Endothelial cell of umbilical vein (primary cell): ENCODE measurements at regions not wholly inside any gene's neighbourhood (a gene's known extent, or its start where the extent isn't known, plus 50 kb on each side); places are given as distances from the start of the nearest gene placed in this dataset.

ENCODE experiments used
- CTCF ChIP-seq, 2 donors: IDR thresholded peaks; 1 replicate in 1 of 2; 2 replicates in 1 of 2; pipeline ENCODE4 v1.5.1; 2011; ENCODE audit warnings: low read length in 2 of 2, mild to moderate bottlenecking in 2 of 2, moderate library complexity in 2 of 2, control low read depth in 1 of 2, inconsistent platforms in 1 of 2, low read depth in 1 of 2; ENCODE audit not compliant: insufficient read depth in 1 of 2; ENCODE audit errors: extremely low read depth in 1 of 2
- EZH2 ChIP-seq: IDR thresholded peaks from 2 replicates; pipeline ENCODE4 v1.6.1; 2012; ENCODE audit warnings: borderline replicate concordance, low read depth, mild to moderate bottlenecking, moderate library complexity, low read length, inconsistent platforms; ENCODE audit not compliant: severe bottlenecking
- FOS ChIP-seq: IDR thresholded peaks from 2 replicates; pipeline ENCODE4 v1.6.1; 2011; ENCODE audit warnings: mild to moderate bottlenecking, low read length, moderate library complexity, borderline replicate concordance; ENCODE audit not compliant: insufficient read depth
- GATA2 ChIP-seq: IDR thresholded peaks from 2 replicates; pipeline ENCODE4 v1.7.0; 2011; ENCODE audit warnings: low read depth, mild to moderate bottlenecking, moderate library complexity, mixed read lengths, low read length; ENCODE audit not compliant: insufficient read length, insufficient read depth
- JUN ChIP-seq: IDR thresholded peaks from 2 replicates; pipeline ENCODE4 v1.6.1; 2011; ENCODE audit warnings: borderline replicate concordance, low read depth; ENCODE audit not compliant: insufficient read length, insufficient read depth
- MAX ChIP-seq: IDR thresholded peaks from 2 replicates; pipeline ENCODE4 v1.6.1; 2011; ENCODE audit not compliant: insufficient read depth, insufficient read length
- POLR2A ChIP-seq: IDR thresholded peaks from 2 replicates; pipeline ENCODE4 v1.6.1; 2012; ENCODE audit warnings: low read depth, mild to moderate bottlenecking, control low read depth, low read length
- POLR2AphosphoS5 ChIP-seq: IDR thresholded peaks from 2 replicates; pipeline ENCODE4 v1.6.1; 2012; ENCODE audit warnings: low read depth, mild to moderate bottlenecking, control low read depth, low read length, moderate library complexity; ENCODE audit not compliant: insufficient read depth

- TF ChIP-seq MAX (no peak), CTCF (IDR thresholded peaks at IDR 0.05; ENCODE audit: extremely low read depth in 1 of 2, insufficient read depth in 1 of 2, low read depth in 1 of 2, low read length in 2 of 2) (no peak), EZH2 (no peak), POLR2A (no peak), POLR2AphosphoS5 (no peak), FOS (no peak), GATA2 (no peak), JUN (no peak)
Measured at GRCh38 chr2:8435608-8436007, 246.2 kb upstream of the ID2 start.
